ENCODE measurements at regions not wholly inside any gene's neighbourhood (a gene's known extent, or its start where the extent isn't known, plus 50 kb on each side); places are given as distances from the start of the nearest gene placed in this dataset.

GRCh38 chr17:55883149-55883548 lies 132.3 kb downstream of the PCTP start:
- no peak for TF ChIP-seq CTCF (IDR thresholded peaks at IDR 0.05)
- DNase-seq (ENCODE audit: low spot score) (no peak), ATAC-seq (ENCODE audit: low FRiP score) (no peak)

- no peak for TF ChIP-seq CTCF (IDR thresholded peaks at IDR 0.05)
- no peak for ATAC-seq (ENCODE audit: low FRiP score)
- DNase-seq (ENCODE audit: low spot score), result no peak
These were observed 136.7 kb downstream of the PCTP start for GRCh38 chr17:55887531-55887930.

- no peak for TF ChIP-seq CTCF (IDR thresholded peaks at IDR 0.05)
- DNase-seq (ENCODE audit: low spot score) (no peak), ATAC-seq (ENCODE audit: low FRiP score) (no peak)
These were observed 138.4 kb downstream of the PCTP start for GRCh38 chr17:55889271-55889670.

GRCh38 chr17:55895112-55895759 lies 144.4 kb downstream of the PCTP start:
- DNase-seq (ENCODE audit: low spot score), result no peak
- ATAC-seq (ENCODE audit: low FRiP score), result peak; percentile 26
- TF ChIP-seq CTCF (IDR thresholded peaks at IDR 0.05), result no peak

GRCh38 chr17:55897301-55897700 lies 146.4 kb downstream of the PCTP start:
- no peak for TF ChIP-seq CTCF (IDR thresholded peaks at IDR 0.05)
- DNase-seq (ENCODE audit: low spot score) (no peak), ATAC-seq (ENCODE audit: low FRiP score) (peak; percentile 71)

- ATAC-seq (ENCODE audit: low FRiP score) (no peak), DNase-seq (ENCODE audit: low spot score) (no peak)
- no peak for TF ChIP-seq CTCF (IDR thresholded peaks at IDR 0.05)
These were observed 147.3 kb downstream of the PCTP start for GRCh38 chr17:55898195-55898594.

- DNase-seq (ENCODE audit: low spot score), result no peak
- no peak for ATAC-seq (ENCODE audit: low FRiP score)
- no peak for TF ChIP-seq CTCF (IDR thresholded peaks at IDR 0.05)
These were observed 149.3 kb downstream of the PCTP start for GRCh38 chr17:55900188-55900587.
